H1 (cell line): ENCODE measurements at regions not wholly inside any gene's neighbourhood (a gene's known extent, or its start where the extent isn't known, plus 50 kb on each side); places are given as distances from the start of the nearest gene placed in this dataset.

Experiments
- CTCF ChIA-PET: fragments of 300-600 bp; sonication (Branson Sonifier 250); formaldehyde crosslinking; loops from one replicate; lab custom pipeline; 2021; ENCODE audit not compliant: partially characterized antibody; lab: Charles Lee
- POLR2A ChIA-PET: fragments of 300-600 bp; sonication (Branson Sonifier 250); formaldehyde crosslinking; loops from one replicate; lab custom pipeline; 2021; ENCODE audit warnings: inconsistent platforms; ENCODE audit not compliant: partially characterized antibody; lab: Charles Lee
- DNase-seq, 2 experiments: peaks; one replicate each; pipeline versions ENCODE4 v3.0.0 to v3.0.0-alpha.2; 2010 to 2022; ENCODE audit warnings: low spot score in 2 of 2, low read depth in 1 of 2, mixed read lengths in 1 of 2
- FAIRE-seq: peaks from 2 replicates; lab custom pipeline; 2011; peaks lifted over from hg19 to GRCh38; lab: Jason Lieb, UNC
- H2AFZ ChIP-seq: 2 replicates; pipeline ENCODE4 v1.8.1; 2012; ENCODE audit warnings: low read length, inconsistent platforms
- H2AK5ac ChIP-seq: 2 replicates; pipeline ENCODE4 v1.6.1; 2013; ENCODE audit warnings: low read depth, low read length
- H2BK120ac ChIP-seq: replicated peaks from 2 replicates; pipeline ENCODE3; 2013; ENCODE audit warnings: low read depth, low read length, inconsistent platforms
- H2BK12ac ChIP-seq: 2 replicates; pipeline ENCODE4 v1.6.1; 2013; ENCODE audit warnings: low read depth, low read length
- H2BK15ac ChIP-seq: 2 replicates; pipeline ENCODE4 v1.6.1; 2013; ENCODE audit warnings: low read length
- H2BK20ac ChIP-seq: 2 replicates; pipeline ENCODE4 v1.6.1; 2013; ENCODE audit warnings: low read length
- H2BK5ac ChIP-seq: 2 replicates; pipeline ENCODE4 v1.6.1; 2013; ENCODE audit warnings: low read depth, low read length
- H3K14ac ChIP-seq: 2 replicates; pipeline ENCODE4 v1.6.1; 2013; ENCODE audit warnings: inconsistent platforms; ENCODE audit not compliant: insufficient read length
- H3K18ac ChIP-seq: 2 replicates; pipeline ENCODE4 v1.6.1; 2013; ENCODE audit warnings: low read length; ENCODE audit errors: extremely low read depth
- H3K23ac ChIP-seq: 2 replicates; pipeline ENCODE4 v1.6.1; 2013; ENCODE audit warnings: inconsistent platforms; ENCODE audit not compliant: insufficient read length
- H3K23me2 ChIP-seq: 2 replicates; pipeline ENCODE4 v1.6.1; 2013; ENCODE audit warnings: low read depth, low read length
- H3K27ac ChIP-seq: 2 replicates; pipeline ENCODE4 v1.6.1; 2011; ENCODE audit warnings: low read depth, low read length, inconsistent platforms
- H3K27me3 ChIP-seq, 4 experiments: replicated peaks in 1 of 4; 1 replicate in 1 of 4; 2 replicates in 3 of 4; pipeline versions ENCODE4 v1.6.1 to v1.8.1; 2011 to 2013; ENCODE audit warnings: low read length in 3 of 4, mild to moderate bottlenecking in 3 of 4, inconsistent platforms in 2 of 4, mixed read lengths in 2 of 4, moderate library complexity in 1 of 4; ENCODE audit not compliant: control insufficient read depth in 3 of 4, insufficient read depth in 3 of 4; ENCODE audit errors: extremely low read depth in 1 of 4
- H3K36me3 ChIP-seq, 4 experiments: 2 replicates each; pipeline versions ENCODE4 v1.6.1 to v1.8.1; 2011 to 2013; ENCODE audit warnings: mild to moderate bottlenecking in 4 of 4, low read length in 3 of 4, moderate library complexity in 2 of 4, control low read depth in 1 of 4, inconsistent platforms in 1 of 4; ENCODE audit not compliant: insufficient read depth in 4 of 4, control insufficient read depth in 2 of 4
- H3K4ac ChIP-seq: replicated peaks from 2 replicates; pipeline ENCODE3; 2013; ENCODE audit warnings: low read length, low read depth, mixed read lengths, inconsistent platforms; ENCODE audit not compliant: insufficient read length
- H3K4me1 ChIP-seq, 4 experiments: replicated peaks in 1 of 4; 1 replicate in 1 of 4; 2 replicates in 3 of 4; pipeline versions ENCODE4 v1.6.1 to v1.8.1; 2011 to 2013; ENCODE audit warnings: low read length in 3 of 4, inconsistent platforms in 2 of 4, mixed read lengths in 1 of 4; ENCODE audit not compliant: insufficient read depth in 4 of 4, control insufficient read depth in 3 of 4
- H3K4me2 ChIP-seq, 2 experiments: 2 replicates each; pipeline versions ENCODE4 v1.6.1 to v1.8.1; 2011 to 2013; ENCODE audit warnings: low read depth in 2 of 2, low read length in 2 of 2, control low read depth in 1 of 2, inconsistent platforms in 1 of 2, mild to moderate bottlenecking in 1 of 2; ENCODE audit not compliant: insufficient read depth in 1 of 2
- H3K4me3 ChIP-seq, 4 experiments: fragments of 200-600, 300-600 bp in 1 of 4; sonication (generic), shearing (Covaris generic), sonication (Bioruptor Twin) in 1 of 4; 2 replicates each; pipeline versions ENCODE4 v1.5.1 to v1.8.1; 2011 to 2016; ENCODE audit warnings: low read length in 4 of 4, low read depth in 3 of 4, control low read depth in 2 of 4, inconsistent platforms in 2 of 4, mild to moderate bottlenecking in 2 of 4, mixed read lengths in 1 of 4, moderate library complexity in 1 of 4; ENCODE audit not compliant: insufficient read depth in 2 of 4; ENCODE audit errors: extremely low read depth in 1 of 4
- H3K56ac ChIP-seq: replicated peaks from 2 replicates; pipeline ENCODE3; 2013; ENCODE audit warnings: low read depth, mild to moderate bottlenecking, mixed read lengths, low read length, inconsistent platforms; ENCODE audit not compliant: insufficient read length
- H3K79me1 ChIP-seq: 2 replicates; pipeline ENCODE4 v1.6.1; 2013; ENCODE audit warnings: low read depth, low read length, control low read depth
- H3K79me2 ChIP-seq, 2 experiments: 2 replicates each; pipeline versions ENCODE4 v1.6.1 to v1.8.1; 2012 to 2013; ENCODE audit warnings: low read length in 2 of 2, mild to moderate bottlenecking in 2 of 2, inconsistent platforms in 1 of 2; ENCODE audit not compliant: insufficient read depth in 2 of 2, control insufficient read depth in 1 of 2
- H3K9ac ChIP-seq, 4 experiments: replicated peaks in 1 of 4; 1 replicate in 1 of 4; 2 replicates in 3 of 4; pipeline versions ENCODE4 v1.6.1 to v1.8.1; 2011 to 2013; ENCODE audit warnings: low read depth in 3 of 4, low read length in 3 of 4, control low read depth in 2 of 4, mild to moderate bottlenecking in 2 of 4, moderate library complexity in 2 of 4, inconsistent platforms in 1 of 4; ENCODE audit errors: extremely low read depth in 1 of 4
- H3K9me3 ChIP-seq, 2 experiments: 2 replicates each; pipeline versions ENCODE4 v1.6.1 to v1.8.1; 2012 to 2013; ENCODE audit warnings: mild to moderate bottlenecking in 2 of 2, moderate library complexity in 2 of 2, control low read depth in 1 of 2, inconsistent platforms in 1 of 2, low read depth in 1 of 2, low read length in 1 of 2, mixed read lengths in 1 of 2; ENCODE audit not compliant: insufficient read depth in 2 of 2
- H4K20me1 ChIP-seq, 2 experiments: replicated peaks in 1 of 2; 2 replicates each; pipeline versions ENCODE3 to v1.8.1; 2011 to 2013; ENCODE audit warnings: inconsistent platforms in 2 of 2, low read length in 2 of 2, mild to moderate bottlenecking in 1 of 2; ENCODE audit not compliant: insufficient read depth in 2 of 2, control insufficient read depth in 1 of 2
- H4K5ac ChIP-seq: 2 replicates; pipeline ENCODE4 v1.6.1; 2013; ENCODE audit warnings: low read length, low read depth, mixed read lengths, inconsistent platforms; ENCODE audit not compliant: insufficient read length
- H4K8ac ChIP-seq: 2 replicates; pipeline ENCODE4 v1.8.0; 2013; ENCODE audit warnings: mild to moderate bottlenecking, moderate library complexity, low read length, inconsistent platforms; ENCODE audit not compliant: insufficient read depth; ENCODE audit errors: extremely low read depth
- H4K91ac ChIP-seq: replicated peaks from 2 replicates; pipeline ENCODE3; 2013; ENCODE audit warnings: low read length, mixed read lengths, inconsistent platforms; ENCODE audit not compliant: insufficient read length
- ASH2L ChIP-seq: fragments of 200-600, 300-600 bp; sonication (generic); IDR thresholded peaks from one replicate; pipeline ENCODE4 v1.7.1; 2017; ENCODE audit warnings: low read length
- CBX5 ChIP-seq: fragments of 300-800, 300-1000 bp; sonication (generic); IDR thresholded peaks from 2 replicates; pipeline ENCODE4 v1.7.1; 2016; ENCODE audit warnings: antibody characterized with exemption, low read length, low read depth
- CBX8 ChIP-seq: fragments of 300-800, 300-1000 bp; sonication (generic); IDR thresholded peaks from 2 replicates; pipeline ENCODE4 v1.7.1; 2016; ENCODE audit warnings: low read depth, low read length, borderline replicate concordance
- CEBPB ChIP-seq: IDR thresholded peaks from 2 replicates; pipeline ENCODE4 v1.6.1; 2012; ENCODE audit warnings: low read depth, low read length
- EZH2 ChIP-seq: fragments of 200-600 bp; sonication (generic); IDR thresholded peaks from 2 replicates; pipeline ENCODE4 v1.7.1; 2012; ENCODE audit warnings: low read depth, mild to moderate bottlenecking, moderate library complexity, low read length, inconsistent platforms; ENCODE audit not compliant: severe bottlenecking
- GTF2F1 ChIP-seq: IDR thresholded peaks from 2 replicates; pipeline ENCODE4 v1.6.1; 2012; ENCODE audit warnings: low read depth, low read length, improper control_type of control experiment, borderline replicate concordance
- PHF8 ChIP-seq: fragments of 200-600 bp; sonication (generic); conservative IDR thresholded peaks from 2 replicates; pipeline ENCODE4 v1.7.1; 2012; ENCODE audit warnings: low read depth, mild to moderate bottlenecking, inconsistent platforms, low read length, moderate library complexity
- RFX5 ChIP-seq: IDR thresholded peaks from 2 replicates; pipeline ENCODE4 v1.6.1; 2011; ENCODE audit warnings: low read depth, low read length, improper control_type of control experiment, borderline replicate concordance
- TAF1 ChIP-seq: IDR thresholded peaks from 2 replicates; pipeline ENCODE4 v1.6.1; 2011; ENCODE audit warnings: mild to moderate bottlenecking, low read depth, low read length
- TBP ChIP-seq: IDR thresholded peaks from 2 replicates; pipeline ENCODE4 v1.6.1; 2011; ENCODE audit warnings: low read depth, low read length, improper control_type of control experiment
- TCF12 ChIP-seq: IDR thresholded peaks from 2 replicates; pipeline ENCODE4 v1.6.1; 2011; ENCODE audit warnings: low read depth, mild to moderate bottlenecking, low read length
- YY1 ChIP-seq: IDR thresholded peaks from 2 replicates; pipeline ENCODE4 v1.6.1; 2011; ENCODE audit warnings: low read depth, mild to moderate bottlenecking, low read length
- WGBS, 2 experiments: shearing (Covaris generic) in 1 of 2; methylation state at CpG; one replicate each; pipeline versions ENCODE4 v1.1.6 to v1.1.7; 2013 to 2015; ENCODE audit warnings: low lambda C conversion rate in 2 of 2, mixed read lengths in 2 of 2, inconsistent platforms in 1 of 2, low coverage in 1 of 2, missing lambda C conversion rate in 1 of 2; ENCODE audit not compliant: insufficient replicate concordance in 2 of 2, insufficient coverage in 1 of 2, insufficient read length in 1 of 2; ENCODE audit errors: extremely low coverage in 1 of 2, missing lambda C conversion rate in 1 of 2; 5-methylcytosine and 5-hydroxymethylcytosine counted together
- TF ChIP-seq, protein P1 (sequence below): IDR thresholded peaks from 2 replicates; pipeline ENCODE4 v1.6.1; 2012; ENCODE audit warnings: inconsistent platforms

DNA sequence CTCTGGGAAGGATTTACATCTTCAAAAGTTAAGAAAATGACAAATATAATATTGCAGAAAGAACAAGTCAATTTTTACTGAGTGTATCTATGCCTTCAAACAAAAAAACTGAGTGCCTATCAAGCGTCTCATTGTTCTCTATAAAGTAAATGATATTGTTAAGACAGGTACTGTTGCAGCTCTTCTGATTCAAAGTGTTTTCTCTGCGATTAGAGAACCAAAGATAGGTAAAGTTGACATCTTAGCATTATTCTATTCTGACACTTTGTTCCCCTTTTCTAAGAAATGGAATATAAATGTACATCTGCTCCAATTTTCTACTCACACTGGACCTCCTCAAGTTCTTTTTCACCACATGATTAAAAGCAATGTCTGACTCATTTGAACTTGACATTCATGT, 1317.7 kb downstream of the CDH11 start:
- FAIRE-seq (no peak), DNase-seq (no peak)
- CTCF ChIA-PET: no interaction called here
- Histone ChIP-seq H3K23ac (no peak overlapping the region), H3K4me1 (no peaks in the 10 kb centered on the region), H3K4me3 (no peak overlapping the region), H2AFZ (no peak overlapping the region), H2BK12ac (no peak overlapping the region), H2BK5ac (no peak overlapping the region), H4K5ac (no peak overlapping the region), H3K79me2 (no peaks in the 10 kb centered on the region), H3K9me3 (no peaks in the 10 kb centered on the region), H3K14ac (no peak overlapping the region), H3K27me3 (no peaks in the 10 kb centered on the region), H4K8ac (no peak overlapping the region), H2BK15ac (no peak overlapping the region), H4K91ac (no peak overlapping the region), H3K4me2 (no peak overlapping the region), H3K9ac (no peak overlapping the region), H3K36me3 (no peaks in the 10 kb centered on the region), H3K27ac (no peak overlapping the region), H3K4ac (no peak overlapping the region), H3K18ac (no peak overlapping the region), H4K20me1 (no peaks in the 10 kb centered on the region), H2AK5ac (no peak overlapping the region), H3K79me1 (no peaks in the 10 kb centered on the region), H2BK20ac (no peak overlapping the region), H3K56ac (no peak overlapping the region), H3K23me2 (no peaks in the 10 kb centered on the region), H2BK120ac (no peak overlapping the region)
- 98% methylated on average over 2 of the region's 2 CpGs; no CpG with 5 or more reads in 1 of the 2 experiments for WGBS, 2 experiments
- POLR2A ChIA-PET: no interaction called here
- TF ChIP-seq TAF1 (no peak), TCF12 (no peak), EZH2 (no peak), TBP (no peak), CEBPB (no peak), PHF8 (no peak), GTF2F1 (no peak), CBX5 (no peak), ASH2L (no peak), CBX8 (no peak), YY1 (no peak), RFX5 (no peak)
- TF ChIP-seq, protein P1, sequence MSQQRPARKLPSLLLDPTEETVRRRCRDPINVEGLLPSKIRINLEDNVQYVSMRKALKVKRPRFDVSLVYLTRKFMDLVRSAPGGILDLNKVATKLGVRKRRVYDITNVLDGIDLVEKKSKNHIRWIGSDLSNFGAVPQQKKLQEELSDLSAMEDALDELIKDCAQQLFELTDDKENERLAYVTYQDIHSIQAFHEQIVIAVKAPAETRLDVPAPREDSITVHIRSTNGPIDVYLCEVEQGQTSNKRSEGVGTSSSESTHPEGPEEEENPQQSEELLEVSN: no peak
